OCI-LY1 (cell line): ENCODE measurements at regions not wholly inside any gene's neighbourhood (a gene's known extent, or its start where the extent isn't known, plus 50 kb on each side); places are given as distances from the start of the nearest gene placed in this dataset.

Experiments used
- H2AFZ ChIP-seq: fragments of 200-600 bp; sonication (generic), shearing (Covaris generic); 2 replicates; pipeline ENCODE4 v1.6.0; 2014; ENCODE audit warnings: antibody characterized with exemption, mild to moderate bottlenecking, low read length
- H3F3A ChIP-seq: fragments of 200-600 bp; sonication (generic), shearing (Covaris generic); 2 replicates; pipeline ENCODE4 v1.6.0; 2014; ENCODE audit warnings: mild to moderate bottlenecking, antibody characterized with exemption, low read length, moderate library complexity; ENCODE audit not compliant: insufficient read depth
- H3K27ac ChIP-seq: fragments of 200-600 bp; sonication (generic); 2 replicates; pipeline ENCODE4 v1.5.1; 2014; ENCODE audit warnings: low read length, mixed run types, mild to moderate bottlenecking, low read depth; ENCODE audit not compliant: poor library complexity, severe bottlenecking
- H3K27me3 ChIP-seq: fragments of 200-600 bp; sonication (generic); 2 replicates; pipeline ENCODE4 v1.6.0; 2014; ENCODE audit warnings: antibody characterized with exemption, mild to moderate bottlenecking, low read length, moderate library complexity; ENCODE audit not compliant: insufficient read depth
- H3K36me3 ChIP-seq: fragments of 200-600 bp; sonication (generic); 2 replicates; pipeline ENCODE4 v1.6.1; 2014; ENCODE audit warnings: mild to moderate bottlenecking, antibody characterized with exemption, low read length, moderate library complexity, mixed read lengths; ENCODE audit not compliant: insufficient read depth
- H3K4me1 ChIP-seq: fragments of 200-600 bp; sonication (generic); 2 replicates; pipeline ENCODE4 v1.5.1; 2014; ENCODE audit warnings: mild to moderate bottlenecking, low read length, moderate library complexity; ENCODE audit not compliant: insufficient read depth, severe bottlenecking
- H3K4me2 ChIP-seq: fragments of 200-600 bp; sonication (generic), shearing (Covaris generic); 2 replicates; pipeline ENCODE4 v1.6.1; 2014; ENCODE audit warnings: low read length
- H3K4me3 ChIP-seq: fragments of 200-600 bp; sonication (generic); 2 replicates; pipeline ENCODE4 v1.5.1; 2014; ENCODE audit warnings: low read length, low read depth, mild to moderate bottlenecking, mixed read lengths; ENCODE audit not compliant: poor library complexity, severe bottlenecking
- H3K79me2 ChIP-seq: fragments of 200-600 bp; shearing (Covaris generic); 2 replicates; pipeline ENCODE4 v1.6.1; 2016; ENCODE audit warnings: mixed run types, low read length, mixed read lengths; ENCODE audit not compliant: insufficient read depth
- H3K9ac ChIP-seq: fragments of 200-600 bp; sonication (generic), shearing (Covaris generic); 2 replicates; pipeline ENCODE4 v1.6.1; 2014; ENCODE audit warnings: mild to moderate bottlenecking, low read length, mixed read lengths
- H3K9me2 ChIP-seq: fragments of 200-600 bp; sonication (generic), shearing (Covaris generic); 2 replicates; pipeline ENCODE4 v1.6.1; 2014; ENCODE audit warnings: low read depth, mild to moderate bottlenecking, low read length, mixed read lengths
- H3K9me3 ChIP-seq: fragments of 200-600 bp; shearing (Covaris generic); 2 replicates; pipeline ENCODE4 v1.6.1; 2014; ENCODE audit warnings: low read length, mixed read lengths
- H4K20me1 ChIP-seq: fragments of 200-600 bp; sonication (generic), shearing (Covaris generic); 2 replicates; pipeline ENCODE4 v1.6.0; 2016; ENCODE audit warnings: mild to moderate bottlenecking, low read length; ENCODE audit not compliant: insufficient read depth
- EZH2 ChIP-seq: fragments of 200-600 bp; sonication (generic), shearing (Covaris generic); IDR thresholded peaks from 2 replicates; pipeline ENCODE4 v1.8.0; 2017; ENCODE audit warnings: borderline replicate concordance, mixed run types, mild to moderate bottlenecking, antibody characterized with exemption, low read length, moderate library complexity, mixed read lengths
- TF ChIP-seq, protein P1 (sequence below): fragments of 200-600 bp; sonication (generic), shearing (Covaris generic); IDR thresholded peaks from 2 replicates; pipeline ENCODE4 v1.5.1; 2017; ENCODE audit warnings: mild to moderate bottlenecking, antibody characterized with exemption, low read length, moderate library complexity, mixed read lengths

DNA sequence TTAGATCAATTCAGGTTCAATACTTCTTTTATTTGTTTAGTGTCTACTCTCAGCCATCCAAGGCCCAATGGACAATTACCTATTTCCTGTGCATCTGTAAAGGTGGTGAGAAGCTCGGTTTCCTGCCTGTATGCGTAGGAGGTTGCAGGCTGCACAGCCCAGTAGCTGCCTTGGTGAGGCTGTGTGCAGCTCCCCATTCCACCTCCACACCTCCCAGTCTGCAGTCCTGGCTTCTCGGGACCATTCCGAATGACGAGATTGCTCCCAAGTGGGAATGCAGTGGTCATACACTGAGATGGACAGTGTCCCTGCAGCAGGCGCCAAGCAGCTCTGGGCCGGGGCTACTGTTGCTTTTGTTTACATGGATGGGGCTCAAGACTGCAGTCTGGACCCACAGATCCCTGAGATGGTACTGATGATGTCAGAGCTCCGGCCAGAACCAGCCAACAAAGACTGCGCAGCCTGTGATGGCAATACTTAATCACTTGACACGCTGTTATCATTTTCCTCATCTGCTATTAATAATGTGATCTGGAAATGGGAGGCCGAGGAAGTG lies 206.1 kb upstream of the IRX1 start:
- Histone ChIP-seq H3K9me2 (no peaks in the 10 kb centered on the region), H4K20me1 (no peaks in the 10 kb centered on the region), H3K9ac (no peak overlapping the region), H3K4me3 (no peak overlapping the region), H3K27me3 (0 out of 2 replicates have a peak, but pooled peaks cover 3% of the 10 kb centered on the region), H3K27ac (no peak overlapping the region), H3F3A (no peaks in the 10 kb centered on the region), H3K36me3 (no peaks in the 10 kb centered on the region), H2AFZ (no peak overlapping the region), H3K4me2 (no peak overlapping the region), H3K4me1 (no peaks in the 10 kb centered on the region), H3K9me3 (no peaks in the 10 kb centered on the region), H3K79me2 (no peaks in the 10 kb centered on the region)
- no peak for TF ChIP-seq EZH2
- TF ChIP-seq, protein P1, sequence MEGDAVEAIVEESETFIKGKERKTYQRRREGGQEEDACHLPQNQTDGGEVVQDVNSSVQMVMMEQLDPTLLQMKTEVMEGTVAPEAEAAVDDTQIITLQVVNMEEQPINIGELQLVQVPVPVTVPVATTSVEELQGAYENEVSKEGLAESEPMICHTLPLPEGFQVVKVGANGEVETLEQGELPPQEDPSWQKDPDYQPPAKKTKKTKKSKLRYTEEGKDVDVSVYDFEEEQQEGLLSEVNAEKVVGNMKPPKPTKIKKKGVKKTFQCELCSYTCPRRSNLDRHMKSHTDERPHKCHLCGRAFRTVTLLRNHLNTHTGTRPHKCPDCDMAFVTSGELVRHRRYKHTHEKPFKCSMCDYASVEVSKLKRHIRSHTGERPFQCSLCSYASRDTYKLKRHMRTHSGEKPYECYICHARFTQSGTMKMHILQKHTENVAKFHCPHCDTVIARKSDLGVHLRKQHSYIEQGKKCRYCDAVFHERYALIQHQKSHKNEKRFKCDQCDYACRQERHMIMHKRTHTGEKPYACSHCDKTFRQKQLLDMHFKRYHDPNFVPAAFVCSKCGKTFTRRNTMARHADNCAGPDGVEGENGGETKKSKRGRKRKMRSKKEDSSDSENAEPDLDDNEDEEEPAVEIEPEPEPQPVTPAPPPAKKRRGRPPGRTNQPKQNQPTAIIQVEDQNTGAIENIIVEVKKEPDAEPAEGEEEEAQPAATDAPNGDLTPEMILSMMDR, result no peak

DNA sequence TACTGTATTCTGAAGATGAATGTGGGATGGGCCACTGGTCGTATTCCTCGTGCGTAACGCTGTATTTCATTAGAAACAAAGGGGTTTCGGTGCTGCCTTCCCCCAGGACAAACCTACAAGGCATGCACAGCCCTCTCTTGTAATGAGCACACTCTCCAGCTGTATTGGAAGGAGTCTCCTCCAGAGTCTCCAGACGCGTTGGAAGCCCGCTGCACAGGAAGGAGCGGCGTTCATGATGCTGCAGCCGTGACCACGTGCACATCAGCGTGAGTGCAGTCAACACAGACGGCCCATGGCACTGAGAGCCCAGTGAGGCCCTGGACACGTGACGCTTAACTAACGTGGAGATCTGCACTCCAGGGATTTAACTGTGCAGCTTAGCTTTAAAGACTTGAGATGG lies 209.0 kb upstream of the IRX1 start:
- no peaks in the 10 kb centered on the region for H3K9me2 ChIP-seq
- no peaks in the 10 kb centered on the region for H4K20me1 ChIP-seq
- H3K27me3 ChIP-seq, result no peaks in the 10 kb centered on the region
- no peak for TF ChIP-seq EZH2
- TF ChIP-seq, protein P1, result no peak
- no peaks in the 10 kb centered on the region for H3K36me3 ChIP-seq
- no peaks in the 10 kb centered on the region for H3K4me1 ChIP-seq
- H3K27ac ChIP-seq, result no peak overlapping the region
- H3K79me2 ChIP-seq, result no peaks in the 10 kb centered on the region
- H3K4me2 ChIP-seq, result no peak overlapping the region
- no peak overlapping the region for H3K9ac ChIP-seq
- no peaks in the 10 kb centered on the region for H3F3A ChIP-seq
- H2AFZ ChIP-seq, result no peak overlapping the region
- no peaks in the 10 kb centered on the region for H3K9me3 ChIP-seq
- H3K4me3 ChIP-seq, result no peak overlapping the region

DNA sequence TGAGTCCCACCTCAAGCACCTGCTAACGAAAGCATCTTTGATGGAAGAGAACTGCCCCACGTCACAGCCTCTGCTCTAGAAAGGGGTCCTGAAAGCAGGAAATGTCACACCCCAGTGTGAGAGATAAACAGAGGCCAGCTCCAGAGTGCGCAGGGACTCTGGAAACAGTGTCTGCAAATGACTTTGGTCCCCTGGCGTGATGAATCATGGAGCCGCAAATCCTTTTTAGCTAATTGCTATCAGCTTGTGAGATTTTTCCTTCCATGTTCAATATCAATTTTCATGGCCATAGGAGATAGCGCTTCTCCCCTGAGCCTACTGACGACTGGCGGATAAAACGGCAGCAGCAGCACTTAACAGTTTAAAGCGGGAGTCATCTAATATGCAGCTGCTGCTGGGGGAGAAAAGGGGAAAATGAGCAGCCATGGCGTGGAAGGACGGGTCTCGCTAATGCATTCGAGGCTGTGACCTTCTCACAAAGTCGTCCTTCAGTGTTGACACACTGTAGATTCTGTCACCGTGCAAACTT lies 209.6 kb upstream of the IRX1 start:
- Histone ChIP-seq H3K27ac (no peak overlapping the region), H3K4me3 (no peak overlapping the region), H3F3A (no peaks in the 10 kb centered on the region), H3K27me3 (no peaks in the 10 kb centered on the region), H3K9ac (no peak overlapping the region), H3K4me2 (no peak overlapping the region), H4K20me1 (no peaks in the 10 kb centered on the region), H3K4me1 (no peaks in the 10 kb centered on the region), H3K79me2 (no peaks in the 10 kb centered on the region), H3K36me3 (no peaks in the 10 kb centered on the region), H3K9me3 (no peaks in the 10 kb centered on the region), H2AFZ (no peak overlapping the region), H3K9me2 (no peaks in the 10 kb centered on the region)
- TF ChIP-seq, protein P1, result no peak
- TF ChIP-seq EZH2, result no peak
